IgD-negative memory B cell (primary cell): ENCODE measurements at regions not wholly inside any gene's neighbourhood (a gene's known extent, or its start where the extent isn't known, plus 50 kb on each side); places are given as distances from the start of the nearest gene placed in this dataset.

Experiments used
- H3K27ac Mint-ChIP-seq, 3 donors: one replicate each; pipeline ENCODE4 v1.8.0; 2020 to 2022; ENCODE audit warnings: mild to moderate bottlenecking in 3 of 3, mixed read lengths in 3 of 3, moderate library complexity in 1 of 3
- H3K27me3 Mint-ChIP-seq: one replicate; pipeline ENCODE4 v1.8.0; 2021; ENCODE audit warnings: mixed read lengths
- H3K36me3 Mint-ChIP-seq: one replicate; pipeline ENCODE4 v1.8.0; 2020; ENCODE audit warnings: mild to moderate bottlenecking, mixed read lengths
- H3K4me1 Mint-ChIP-seq, 3 donors: one replicate each; pipeline ENCODE4 v1.8.0; 2020 to 2022; ENCODE audit warnings: mixed read lengths in 3 of 3, mild to moderate bottlenecking in 1 of 3
- H3K4me3 Mint-ChIP-seq, 4 donors: one replicate each; pipeline ENCODE4 v1.8.0; 2020 to 2022; ENCODE audit warnings: mild to moderate bottlenecking in 4 of 4, mixed read lengths in 4 of 4, moderate library complexity in 3 of 4
- H3K9me3 Mint-ChIP-seq, 3 donors: one replicate each; pipeline ENCODE4 v1.8.0; 2020 to 2021; ENCODE audit warnings: mixed read lengths in 3 of 3, mild to moderate bottlenecking in 1 of 3

- Mint-ChIP-seq H3K4me3 (no peak overlapping the region), H3K27me3 (peaks cover 2% of the 10 kb centered on the region), H3K27ac (no peak overlapping the region), H3K4me1 (peaks cover 0 to 1% (median 0%) of the 10 kb centered on the region in 3 donors), H3K9me3 (peaks cover under 1 to 13% (median 6%) of the 10 kb centered on the region in 3 donors), H3K36me3 (no peaks in the 10 kb centered on the region)
Observed at GRCh38 chr16:54654429-54654828, 276.2 kb upstream of the IRX5 start.

- Mint-ChIP-seq H3K4me1 (peaks cover 0 to 3% (median 0%) of the 10 kb centered on the region in 3 donors), H3K27ac (no peak overlapping the region), H3K36me3 (no peaks in the 10 kb centered on the region)
Observed at GRCh38 chr16:54652201-54652770, 278.4 kb upstream of the IRX5 start.

DNA sequence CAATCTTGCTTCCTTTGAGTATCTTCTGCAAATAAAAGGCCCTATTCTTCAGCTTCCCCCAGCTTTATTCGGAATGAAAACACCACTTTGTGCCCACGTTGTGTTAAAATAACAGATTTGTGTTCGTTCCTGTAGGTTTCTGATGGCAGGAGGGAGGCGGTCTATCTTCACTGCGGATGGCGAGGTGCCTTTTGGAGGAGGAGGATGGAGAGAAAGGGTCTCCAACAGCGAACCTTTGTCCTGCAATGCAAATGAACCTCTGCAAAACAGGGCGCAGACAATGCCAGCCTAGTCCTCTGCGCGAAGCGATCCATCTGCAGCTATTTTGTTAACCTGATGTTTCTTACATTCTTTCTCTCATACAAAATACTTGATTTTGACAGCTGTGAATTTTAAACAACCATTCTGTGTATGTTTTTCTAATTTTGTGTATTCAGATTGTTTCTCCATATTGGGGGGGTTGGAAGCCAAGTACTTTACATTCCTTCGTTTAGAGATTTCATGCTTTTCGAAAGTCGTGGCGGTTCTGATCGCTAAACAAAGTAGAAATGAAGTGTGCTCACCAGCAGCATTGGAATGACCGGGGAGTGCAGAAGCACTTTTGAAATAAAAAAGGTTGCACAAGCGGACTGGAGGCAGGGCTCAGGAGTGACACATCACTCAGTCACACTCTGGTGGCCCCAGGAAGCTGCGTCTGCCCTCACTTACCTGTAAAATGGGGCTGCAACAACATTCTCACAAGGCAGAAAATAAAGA is 279.0 kb upstream of the IRX5 start:
- no peak overlapping the region for H3K27ac Mint-ChIP-seq
- H3K4me1 Mint-ChIP-seq, result peaks cover 0 to 3% (median 0%) of the 10 kb centered on the region in 3 donors
- peaks cover 0 to 4% (median 2%) of the 10 kb centered on the region in 3 donors for H3K9me3 Mint-ChIP-seq
- H3K4me3 Mint-ChIP-seq, result no peak overlapping the region
- no peaks in the 10 kb centered on the region for H3K36me3 Mint-ChIP-seq
- H3K27me3 Mint-ChIP-seq, result no peaks in the 10 kb centered on the region

More at GRCh38 chr16:54652201-54652770, 278.4 kb upstream of the IRX5 start:
- peaks cover 2 to 4% (median 3%) of the 10 kb centered on the region in 3 donors for H3K9me3 Mint-ChIP-seq
- peaks cover 2% of the 10 kb centered on the region for H3K27me3 Mint-ChIP-seq
- no peak overlapping the region for H3K4me3 Mint-ChIP-seq

- Mint-ChIP-seq H3K4me1 (peaks cover 0 to 3% (median 0%) of the 10 kb centered on the region in 3 donors), H3K4me3 (no peak overlapping the region), H3K36me3 (no peaks in the 10 kb centered on the region), H3K9me3 (peaks cover 0 to 4% (median 2%) of the 10 kb centered on the region in 3 donors), H3K27me3 (no peaks in the 10 kb centered on the region), H3K27ac (no peak overlapping the region)
Observed at GRCh38 chr16:54649876-54650275, 280.8 kb upstream of the IRX5 start.

- no peaks in the 10 kb centered on the region for H3K36me3 Mint-ChIP-seq
- H3K27ac Mint-ChIP-seq, result no peak overlapping the region
Observed at GRCh38 chr16:54648575-54648974, 282.1 kb upstream of the IRX5 start.

GRCh38 chr16:54647725-54648221 is 282.9 kb upstream of the IRX5 start:
- H3K27me3 Mint-ChIP-seq, result no peaks in the 10 kb centered on the region
- no peaks in the 10 kb centered on the region for H3K36me3 Mint-ChIP-seq
- H3K4me3 Mint-ChIP-seq, result no peak overlapping the region
- H3K9me3 Mint-ChIP-seq, result peaks cover 0 to 4% (median 3%) of the 10 kb centered on the region in 3 donors
- H3K27ac Mint-ChIP-seq, result no peak overlapping the region
- peaks cover 0 to 3% (median 0%) of the 10 kb centered on the region in 3 donors for H3K4me1 Mint-ChIP-seq

More at GRCh38 chr16:54648575-54648974, 282.1 kb upstream of the IRX5 start:
- H3K9me3 Mint-ChIP-seq, result peaks cover 0 to 4% (median 3%) of the 10 kb centered on the region in 3 donors
- peaks cover 0 to 3% (median 0%) of the 10 kb centered on the region in 3 donors for H3K4me1 Mint-ChIP-seq
- no peak overlapping the region for H3K4me3 Mint-ChIP-seq
- H3K27me3 Mint-ChIP-seq, result no peaks in the 10 kb centered on the region

GRCh38 chr16:54647216-54647615 is 283.4 kb upstream of the IRX5 start:
- H3K9me3 Mint-ChIP-seq, result peaks cover under 1 to 5% (median 4%) of the 10 kb centered on the region in 3 donors
- H3K27ac Mint-ChIP-seq, result no peak overlapping the region
- H3K4me3 Mint-ChIP-seq, result no peak overlapping the region
- H3K4me1 Mint-ChIP-seq, result peaks cover 0 to 3% (median 0%) of the 10 kb centered on the region in 3 donors
- no peaks in the 10 kb centered on the region for H3K36me3 Mint-ChIP-seq
- no peaks in the 10 kb centered on the region for H3K27me3 Mint-ChIP-seq

- H3K36me3 Mint-ChIP-seq, result no peaks in the 10 kb centered on the region
- H3K4me3 Mint-ChIP-seq, result no peak overlapping the region
- peaks cover 0 to 3% (median 0%) of the 10 kb centered on the region in 3 donors for H3K4me1 Mint-ChIP-seq
- H3K27ac Mint-ChIP-seq, result no peak overlapping the region
- no peaks in the 10 kb centered on the region for H3K27me3 Mint-ChIP-seq
- H3K9me3 Mint-ChIP-seq, result peaks cover 4 to 6% (median 5%) of the 10 kb centered on the region in 3 donors
Observed at GRCh38 chr16:54645345-54645744, 285.3 kb upstream of the IRX5 start.

DNA sequence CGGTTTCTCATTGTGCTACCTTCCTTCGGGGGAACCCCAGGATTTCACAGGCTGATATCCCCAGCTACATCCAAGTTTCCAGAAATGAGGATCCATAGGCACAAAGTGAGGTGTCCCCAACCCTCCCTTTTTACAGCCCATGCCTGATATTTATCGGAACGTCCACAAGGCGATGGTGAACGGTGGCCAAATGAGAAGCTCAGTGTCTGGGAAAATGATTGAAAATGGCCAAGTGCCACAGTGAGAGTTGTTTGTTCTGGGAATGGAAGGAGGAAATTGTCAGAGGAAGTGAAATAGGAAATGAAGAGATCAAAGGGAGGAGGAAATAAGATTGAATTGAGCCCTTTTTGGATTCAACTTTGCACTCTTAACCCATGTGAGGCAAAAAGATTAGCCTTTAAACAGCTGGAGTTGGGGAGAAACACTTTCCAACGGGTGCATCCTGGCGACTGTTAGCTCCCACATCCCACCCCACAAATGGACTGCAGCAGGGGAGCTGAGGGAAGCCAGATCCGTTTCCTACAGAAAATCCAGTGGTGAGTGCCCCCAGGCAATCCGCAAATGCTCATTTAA is 294.4 kb upstream of the IRX5 start:
- H3K36me3 Mint-ChIP-seq, result no peaks in the 10 kb centered on the region
- peaks cover 0 to 4% (median 0%) of the 10 kb centered on the region in 3 donors for H3K9me3 Mint-ChIP-seq
- no peaks in the 10 kb centered on the region for H3K27me3 Mint-ChIP-seq
- no peak overlapping the region for H3K4me3 Mint-ChIP-seq
- no peaks in the 10 kb centered on the region for H3K4me1 Mint-ChIP-seq
- H3K27ac Mint-ChIP-seq, result no peak overlapping the region

DNA sequence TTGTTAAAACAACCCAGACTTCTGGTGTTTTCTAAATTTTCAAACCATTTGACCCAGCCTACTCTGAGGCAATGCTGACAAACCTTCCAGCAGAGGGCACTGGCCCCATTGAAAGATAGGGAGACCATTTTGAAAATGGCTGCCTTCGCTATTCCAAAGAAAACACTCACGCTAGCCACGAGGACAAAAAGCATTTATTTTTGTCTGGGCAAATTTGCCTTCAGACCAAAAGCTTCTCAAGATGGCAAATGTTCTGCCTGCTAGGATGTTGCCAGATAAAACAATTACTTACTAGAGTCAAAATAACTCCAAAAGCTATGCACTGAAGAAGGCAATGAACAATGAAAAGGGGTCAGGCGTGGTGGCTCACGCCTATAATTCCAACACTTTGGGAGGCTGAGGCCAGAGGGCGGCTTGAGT is 296.7 kb upstream of the IRX5 start:
- H3K9me3 Mint-ChIP-seq, result peaks cover 0 to 4% (median 2%) of the 10 kb centered on the region in 3 donors
- H3K4me3 Mint-ChIP-seq, result no peak overlapping the region
- H3K36me3 Mint-ChIP-seq, result no peaks in the 10 kb centered on the region
- no peaks in the 10 kb centered on the region for H3K4me1 Mint-ChIP-seq
- no peak overlapping the region for H3K27ac Mint-ChIP-seq
- no peaks in the 10 kb centered on the region for H3K27me3 Mint-ChIP-seq

GRCh38 chr16:54632322-54633220 is 298.1 kb upstream of the IRX5 start:
- H3K27ac Mint-ChIP-seq, result no peak overlapping the region
- no peak overlapping the region for H3K4me3 Mint-ChIP-seq
- H3K27me3 Mint-ChIP-seq, result no peaks in the 10 kb centered on the region
- H3K4me1 Mint-ChIP-seq, result no peaks in the 10 kb centered on the region
- peaks cover 0 to 4% (median 2%) of the 10 kb centered on the region in 3 donors for H3K9me3 Mint-ChIP-seq
- no peaks in the 10 kb centered on the region for H3K36me3 Mint-ChIP-seq

- no peak overlapping the region for H3K27ac Mint-ChIP-seq
- no peaks in the 10 kb centered on the region for H3K36me3 Mint-ChIP-seq
- no peaks in the 10 kb centered on the region for H3K27me3 Mint-ChIP-seq
- no peak overlapping the region for H3K4me3 Mint-ChIP-seq
- H3K9me3 Mint-ChIP-seq, result peaks cover 0 to 4% (median 3%) of the 10 kb centered on the region in 3 donors
- H3K4me1 Mint-ChIP-seq, result no peaks in the 10 kb centered on the region
Observed at GRCh38 chr16:54631782-54632181, 298.9 kb upstream of the IRX5 start.

GRCh38 chr16:54630284-54630967 is 300.2 kb upstream of the IRX5 start:
- Mint-ChIP-seq H3K36me3 (no peaks in the 10 kb centered on the region), H3K4me1 (no peaks in the 10 kb centered on the region)

More at GRCh38 chr16:54630284-54630967, 300.2 kb upstream of the IRX5 start:
- H3K27ac Mint-ChIP-seq, result no peak overlapping the region
- no peak overlapping the region for H3K4me3 Mint-ChIP-seq
- H3K27me3 Mint-ChIP-seq, result no peaks in the 10 kb centered on the region
- H3K9me3 Mint-ChIP-seq, result peaks cover 0 to 4% (median 3%) of the 10 kb centered on the region in 3 donors
